ENCODE measurements at regions not wholly inside any gene's neighbourhood (a gene's known extent, or its start where the extent isn't known, plus 50 kb on each side); places are given as distances from the start of the nearest gene placed in this dataset.

GRCh38 chr5:9885164-9885563 is 255.0 kb upstream of the TAS2R1 start:
- BruUV-seq (replicated peaks): no TSS peak
- in situ Hi-C loops (cut with MboI; ENCODE audit: low sequenced_read_pairs): no loop called here
- ATAC-seq (ENCODE audit: low read depth): no peak
- Histone ChIP-seq H3K14ac (replicated peaks; ENCODE audit: low read depth, low read length) (no peak overlapping the region), H4K8ac (ENCODE audit: low read depth in 2 of 2, low read length in 2 of 2) (no peak overlapping the region), H2BK20ac (ENCODE audit: low read depth, low read length) (no peak overlapping the region), H3K9ac (ENCODE audit: low read depth, low read length) (no peak overlapping the region), H4K20me1 (ENCODE audit: insufficient read depth, low read length) (no peaks in the 10 kb centered on the region), H3K4me1 (ENCODE audit: control insufficient read depth, insufficient read depth, low read length) (peaks cover 15% of the 10 kb centered on the region), H2BK5ac (ENCODE audit: low read depth, low read length, poor library complexity, severe bottlenecking) (no peak overlapping the region), H3K36me3 (ENCODE audit: control insufficient read depth, insufficient read depth, low read length) (no peaks in the 10 kb centered on the region), H3K56ac (ENCODE audit: extremely low read depth, insufficient read depth, low read length) (no peak overlapping the region), H4K91ac (ENCODE audit: insufficient read depth, low read depth, low read length) (no peak overlapping the region), H3K9me3 (ENCODE audit: control insufficient read depth, insufficient read depth, low read length) (no peaks in the 10 kb centered on the region), H3K79me1 (ENCODE audit: low read depth in 1 of 2, low read length in 2 of 2) (no peaks in the 10 kb centered on the region), H3K4me2 (ENCODE audit: low read depth, low read length) (no peak overlapping the region), H3K23ac (ENCODE audit: low read depth, low read length) (no peak overlapping the region), H3K18ac (ENCODE audit: low read depth, low read length) (no peak overlapping the region), H3K27ac (ENCODE audit: insufficient read depth, low read length) (no peak overlapping the region), H4K5ac (ENCODE audit: low read depth, low read length) (no peak overlapping the region), H2AFZ (replicated peaks; ENCODE audit: low read length, poor library complexity) (no peak overlapping the region), H2AK5ac (ENCODE audit: low read depth, low read length) (no peak overlapping the region), H3K27me3 (ENCODE audit: control insufficient read depth, insufficient read depth, low read length) (no peaks in the 10 kb centered on the region), H3K4me3 (ENCODE audit: insufficient read depth, low read depth, low read length) (no peak overlapping the region), H3K9me1 (ENCODE audit: insufficient read depth, low read length) (peaks cover 13% of the 10 kb centered on the region; the same call in 1 of the 2 replicates), H3K4ac (ENCODE audit: low read depth, low read length) (no peak overlapping the region), H2BK120ac (ENCODE audit: low read depth, low read length) (no peak overlapping the region), H2BK15ac (ENCODE audit: low read depth, low read length) (no peak overlapping the region), H2AK9ac (replicated peaks; ENCODE audit: low read depth, low read length, poor library complexity) (no peak overlapping the region)
- intact Hi-C loops (cut with micrococcal nuclease): no loop called here
- dilution Hi-C loops (cut with HindIII; ENCODE audit: low sequenced_read_pairs, unreplicated experiment): no loop called here
- CTCF ChIA-PET: interaction anchor here (0.6 kb wide), 1 partner anchor 481 kb away, joined by 3 read pairs; no protein-coding TSS in a partner anchor
- TF ChIP-seq MAFK (IDR thresholded peaks at IDR 0.05; ENCODE audit: low read depth, low read length): peak; percentile 83
- TF ChIP-seq, protein P1, sequence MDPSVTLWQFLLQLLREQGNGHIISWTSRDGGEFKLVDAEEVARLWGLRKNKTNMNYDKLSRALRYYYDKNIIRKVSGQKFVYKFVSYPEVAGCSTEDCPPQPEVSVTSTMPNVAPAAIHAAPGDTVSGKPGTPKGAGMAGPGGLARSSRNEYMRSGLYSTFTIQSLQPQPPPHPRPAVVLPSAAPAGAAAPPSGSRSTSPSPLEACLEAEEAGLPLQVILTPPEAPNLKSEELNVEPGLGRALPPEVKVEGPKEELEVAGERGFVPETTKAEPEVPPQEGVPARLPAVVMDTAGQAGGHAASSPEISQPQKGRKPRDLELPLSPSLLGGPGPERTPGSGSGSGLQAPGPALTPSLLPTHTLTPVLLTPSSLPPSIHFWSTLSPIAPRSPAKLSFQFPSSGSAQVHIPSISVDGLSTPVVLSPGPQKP (IDR thresholded peaks at IDR 0.05; ENCODE audit: borderline replicate concordance, low read depth, low read length): no peak
- DNase-seq: no peak
- POLR2A ChIA-PET (ENCODE audit: unreplicated experiment): no interaction called here

Data from IMR-90 (cell line).